SK-N-SH (cell line): ENCODE measurements at regions not wholly inside any gene's neighbourhood (a gene's known extent, or its start where the extent isn't known, plus 50 kb on each side); places are given as distances from the start of the nearest gene placed in this dataset.

Source experiments
- FOXM1 ChIP-seq: IDR thresholded peaks from 2 replicates; pipeline ENCODE4 v1.4.0; 2012; ENCODE audit warnings: low read depth, mild to moderate bottlenecking
- NRF1 ChIP-seq: IDR thresholded peaks from 2 replicates; pipeline ENCODE4 v1.6.1; 2012; ENCODE audit warnings: low read depth, mild to moderate bottlenecking, low read length
- RAD21 ChIP-seq: IDR thresholded peaks from 2 replicates; pipeline ENCODE4 v1.6.1; 2012; ENCODE audit warnings: mild to moderate bottlenecking, low read length
- RCOR1 ChIP-seq: fragments of 150-350 bp; IDR thresholded peaks from 2 replicates; pipeline ENCODE4 v1.6.1; 2017; ENCODE audit warnings: antibody characterized with exemption, low read length
- RFX5 ChIP-seq: IDR thresholded peaks from 2 replicates; pipeline ENCODE4 v1.6.1; 2012; ENCODE audit warnings: mild to moderate bottlenecking, improper control_type of control experiment, low read length
- SIN3A ChIP-seq: IDR thresholded peaks from 2 replicates; pipeline ENCODE4 v1.6.1; 2012; ENCODE audit warnings: low read depth, mild to moderate bottlenecking, low read length, moderate library complexity, borderline replicate concordance
- USF2 ChIP-seq: fragments of 150-350 bp; IDR thresholded peaks from 2 replicates; pipeline ENCODE4 v1.6.1; 2017; ENCODE audit warnings: antibody characterized with exemption, low read length, low read depth, borderline replicate concordance
- YY1 ChIP-seq: IDR thresholded peaks from 2 replicates; pipeline ENCODE4 v1.4.0; 2012; ENCODE audit warnings: low read depth, mild to moderate bottlenecking
- TF ChIP-seq, protein P1 (sequence below): IDR thresholded peaks from 2 replicates; pipeline ENCODE4; 2012
- TF ChIP-seq, protein P2 (sequence below): fragments of 200-600 bp; sonication (generic); IDR thresholded peaks from 2 replicates; pipeline ENCODE4 v1.6.1; 2017; ENCODE audit warnings: antibody characterized with exemption, mild to moderate bottlenecking, moderate library complexity
- TF ChIP-seq, protein P3 (sequence below): IDR thresholded peaks from 2 replicates; pipeline ENCODE4 v1.6.1; 2012; ENCODE audit warnings: mild to moderate bottlenecking, low read depth, low read length, moderate library complexity
- TF ChIP-seq, protein P4 (sequence below): IDR thresholded peaks from 2 replicates; pipeline ENCODE4 v1.4.0; 2012; ENCODE audit warnings: low read depth

- TF ChIP-seq, protein P1, sequence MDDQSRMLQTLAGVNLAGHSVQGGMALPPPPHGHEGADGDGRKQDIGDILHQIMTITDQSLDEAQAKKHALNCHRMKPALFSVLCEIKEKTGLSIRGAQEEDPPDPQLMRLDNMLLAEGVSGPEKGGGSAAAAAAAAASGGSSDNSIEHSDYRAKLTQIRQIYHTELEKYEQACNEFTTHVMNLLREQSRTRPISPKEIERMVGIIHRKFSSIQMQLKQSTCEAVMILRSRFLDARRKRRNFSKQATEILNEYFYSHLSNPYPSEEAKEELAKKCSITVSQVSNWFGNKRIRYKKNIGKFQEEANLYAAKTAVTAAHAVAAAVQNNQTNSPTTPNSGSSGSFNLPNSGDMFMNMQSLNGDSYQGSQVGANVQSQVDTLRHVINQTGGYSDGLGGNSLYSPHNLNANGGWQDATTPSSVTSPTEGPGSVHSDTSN: peak; percentile 76
- TF ChIP-seq, protein P2, sequence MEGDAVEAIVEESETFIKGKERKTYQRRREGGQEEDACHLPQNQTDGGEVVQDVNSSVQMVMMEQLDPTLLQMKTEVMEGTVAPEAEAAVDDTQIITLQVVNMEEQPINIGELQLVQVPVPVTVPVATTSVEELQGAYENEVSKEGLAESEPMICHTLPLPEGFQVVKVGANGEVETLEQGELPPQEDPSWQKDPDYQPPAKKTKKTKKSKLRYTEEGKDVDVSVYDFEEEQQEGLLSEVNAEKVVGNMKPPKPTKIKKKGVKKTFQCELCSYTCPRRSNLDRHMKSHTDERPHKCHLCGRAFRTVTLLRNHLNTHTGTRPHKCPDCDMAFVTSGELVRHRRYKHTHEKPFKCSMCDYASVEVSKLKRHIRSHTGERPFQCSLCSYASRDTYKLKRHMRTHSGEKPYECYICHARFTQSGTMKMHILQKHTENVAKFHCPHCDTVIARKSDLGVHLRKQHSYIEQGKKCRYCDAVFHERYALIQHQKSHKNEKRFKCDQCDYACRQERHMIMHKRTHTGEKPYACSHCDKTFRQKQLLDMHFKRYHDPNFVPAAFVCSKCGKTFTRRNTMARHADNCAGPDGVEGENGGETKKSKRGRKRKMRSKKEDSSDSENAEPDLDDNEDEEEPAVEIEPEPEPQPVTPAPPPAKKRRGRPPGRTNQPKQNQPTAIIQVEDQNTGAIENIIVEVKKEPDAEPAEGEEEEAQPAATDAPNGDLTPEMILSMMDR: no peak
- TF ChIP-seq SIN3A (no peak), RAD21 (no peak), NRF1 (no peak), RCOR1 (no peak), YY1 (0 out of 2 replicates have a peak, but pooled peaks have one; percentile 34), USF2 (no peak), FOXM1 (peak; percentile 72; the same call in 1 of the 2 replicates), RFX5 (no peak)
- TF ChIP-seq, protein P3, sequence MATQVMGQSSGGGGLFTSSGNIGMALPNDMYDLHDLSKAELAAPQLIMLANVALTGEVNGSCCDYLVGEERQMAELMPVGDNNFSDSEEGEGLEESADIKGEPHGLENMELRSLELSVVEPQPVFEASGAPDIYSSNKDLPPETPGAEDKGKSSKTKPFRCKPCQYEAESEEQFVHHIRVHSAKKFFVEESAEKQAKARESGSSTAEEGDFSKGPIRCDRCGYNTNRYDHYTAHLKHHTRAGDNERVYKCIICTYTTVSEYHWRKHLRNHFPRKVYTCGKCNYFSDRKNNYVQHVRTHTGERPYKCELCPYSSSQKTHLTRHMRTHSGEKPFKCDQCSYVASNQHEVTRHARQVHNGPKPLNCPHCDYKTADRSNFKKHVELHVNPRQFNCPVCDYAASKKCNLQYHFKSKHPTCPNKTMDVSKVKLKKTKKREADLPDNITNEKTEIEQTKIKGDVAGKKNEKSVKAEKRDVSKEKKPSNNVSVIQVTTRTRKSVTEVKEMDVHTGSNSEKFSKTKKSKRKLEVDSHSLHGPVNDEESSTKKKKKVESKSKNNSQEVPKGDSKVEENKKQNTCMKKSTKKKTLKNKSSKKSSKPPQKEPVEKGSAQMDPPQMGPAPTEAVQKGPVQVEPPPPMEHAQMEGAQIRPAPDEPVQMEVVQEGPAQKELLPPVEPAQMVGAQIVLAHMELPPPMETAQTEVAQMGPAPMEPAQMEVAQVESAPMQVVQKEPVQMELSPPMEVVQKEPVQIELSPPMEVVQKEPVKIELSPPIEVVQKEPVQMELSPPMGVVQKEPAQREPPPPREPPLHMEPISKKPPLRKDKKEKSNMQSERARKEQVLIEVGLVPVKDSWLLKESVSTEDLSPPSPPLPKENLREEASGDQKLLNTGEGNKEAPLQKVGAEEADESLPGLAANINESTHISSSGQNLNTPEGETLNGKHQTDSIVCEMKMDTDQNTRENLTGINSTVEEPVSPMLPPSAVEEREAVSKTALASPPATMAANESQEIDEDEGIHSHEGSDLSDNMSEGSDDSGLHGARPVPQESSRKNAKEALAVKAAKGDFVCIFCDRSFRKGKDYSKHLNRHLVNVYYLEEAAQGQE: no peak
- TF ChIP-seq, protein P4, sequence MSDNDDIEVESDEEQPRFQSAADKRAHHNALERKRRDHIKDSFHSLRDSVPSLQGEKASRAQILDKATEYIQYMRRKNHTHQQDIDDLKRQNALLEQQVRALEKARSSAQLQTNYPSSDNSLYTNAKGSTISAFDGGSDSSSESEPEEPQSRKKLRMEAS: no peak; the same call in 1 of the 2 replicates
Measured at GRCh38 chr4:176920694-176921093, 128.0 kb upstream of the VEGFC start.
